Keratinocyte (primary cell): ENCODE measurements at regions not wholly inside any gene's neighbourhood (a gene's known extent, or its start where the extent isn't known, plus 50 kb on each side); places are given as distances from the start of the nearest gene placed in this dataset.

ENCODE experiments used
- DNase-seq: peaks from one replicate; pipeline ENCODE4 v3.0.0-alpha.2; 2011; ENCODE audit warnings: low read depth, missing footprints, low spot score
- FAIRE-seq: peaks from 2 replicates; lab custom pipeline; 2011; peaks lifted over from hg19 to GRCh38; lab: Jason Lieb, UNC
- H2AFZ ChIP-seq: 2 replicates; pipeline ENCODE4 v1.6.0; 2012; ENCODE audit warnings: low read length, control low read depth, inconsistent platforms; ENCODE audit not compliant: control insufficient read depth
- H3K27ac ChIP-seq: 2 replicates; pipeline ENCODE4 v1.5.1; 2011; ENCODE audit warnings: low read length; ENCODE audit not compliant: control insufficient read depth, insufficient read depth
- H3K27me3 ChIP-seq: 3 replicates; pipeline ENCODE4 v1.6.0; 2011; ENCODE audit warnings: low read length; ENCODE audit not compliant: control insufficient read depth, insufficient read depth; ENCODE audit errors: extremely low read depth
- H3K36me3 ChIP-seq, 2 experiments: 2 replicates in 1 of 2; 3 replicates in 1 of 2; pipeline ENCODE4 v1.5.1; 2011; ENCODE audit warnings: low read length in 2 of 2, mild to moderate bottlenecking in 1 of 2; ENCODE audit not compliant: control insufficient read depth in 2 of 2, insufficient read depth in 2 of 2; ENCODE audit errors: extremely low read depth in 1 of 2
- H3K4me1 ChIP-seq: 3 replicates; pipeline ENCODE4 v1.5.1; 2011; ENCODE audit warnings: low read length; ENCODE audit not compliant: control insufficient read depth, insufficient read depth; ENCODE audit errors: extremely low read depth
- H3K4me2 ChIP-seq: 3 replicates; pipeline ENCODE4 v1.6.0; 2011; ENCODE audit warnings: low read depth, low read length; ENCODE audit not compliant: control insufficient read depth, insufficient read depth; ENCODE audit errors: extremely low read depth
- H3K4me3 ChIP-seq, 3 experiments: fragments of 200-600 bp in 1 of 3; sonication (generic) in 1 of 3; 2 replicates in 2 of 3; 3 replicates in 1 of 3; pipeline ENCODE4 v1.5.1; 2011 to 2016; ENCODE audit warnings: low read length in 3 of 3, mild to moderate bottlenecking in 3 of 3, control low read depth in 2 of 3, inconsistent platforms in 1 of 3, low read depth in 1 of 3, mixed read lengths in 1 of 3, mixed run types in 1 of 3, moderate library complexity in 1 of 3; ENCODE audit not compliant: control insufficient read depth in 2 of 3, insufficient read depth in 2 of 3; ENCODE audit errors: extremely low read depth in 1 of 3
- H3K79me2 ChIP-seq: 2 replicates; pipeline ENCODE4 v1.6.0; 2012; ENCODE audit warnings: low read length; ENCODE audit not compliant: control insufficient read depth, insufficient read depth
- H3K9ac ChIP-seq: 3 replicates; pipeline ENCODE4 v1.6.0; 2011; ENCODE audit warnings: low read length; ENCODE audit not compliant: control insufficient read depth, insufficient read depth; ENCODE audit errors: extremely low read depth
- H3K9me1 ChIP-seq: 3 replicates; pipeline ENCODE4 v1.6.0; 2011; ENCODE audit warnings: low read length; ENCODE audit not compliant: control insufficient read depth, insufficient read depth; ENCODE audit errors: extremely low read depth
- H3K9me3 ChIP-seq: 2 replicates; pipeline ENCODE4 v1.5.1; 2012; ENCODE audit warnings: low read depth, low read length; ENCODE audit not compliant: control insufficient read depth
- H4K20me1 ChIP-seq: 3 replicates; pipeline ENCODE4 v1.6.0; 2011; ENCODE audit warnings: low read length; ENCODE audit not compliant: control insufficient read depth, insufficient read depth; ENCODE audit errors: extremely low read depth
- EZH2 ChIP-seq: IDR thresholded peaks from one replicate; pipeline ENCODE4 v1.6.1; 2012; ENCODE audit warnings: inconsistent platforms, mild to moderate bottlenecking, low read length, moderate library complexity
- dilution Hi-C: fragments of 300-500 bp; cut with MboI; formaldehyde crosslinking; loops from one replicate; pipeline ENCODE4 v1.7.0; 2020; ENCODE audit warnings: low sequenced_read_pairs; ENCODE audit not compliant: extremely low pct_ligation_motif_present
- TF ChIP-seq, protein P1 (sequence below), 3 experiments: IDR thresholded peaks in 1 of 3; conservative IDR thresholded peaks in 1 of 3; optimal IDR thresholded peaks in 1 of 3; 2 replicates in 2 of 3; 3 replicates in 1 of 3; pipeline versions ENCODE3 to v1.5.1; 2011; ENCODE audit warnings: low read length in 3 of 3, mild to moderate bottlenecking in 3 of 3, moderate library complexity in 2 of 3, control low read depth in 1 of 3, inconsistent platforms in 1 of 3; ENCODE audit not compliant: insufficient read depth in 2 of 3; ENCODE audit errors: extremely low read depth in 1 of 3

DNA sequence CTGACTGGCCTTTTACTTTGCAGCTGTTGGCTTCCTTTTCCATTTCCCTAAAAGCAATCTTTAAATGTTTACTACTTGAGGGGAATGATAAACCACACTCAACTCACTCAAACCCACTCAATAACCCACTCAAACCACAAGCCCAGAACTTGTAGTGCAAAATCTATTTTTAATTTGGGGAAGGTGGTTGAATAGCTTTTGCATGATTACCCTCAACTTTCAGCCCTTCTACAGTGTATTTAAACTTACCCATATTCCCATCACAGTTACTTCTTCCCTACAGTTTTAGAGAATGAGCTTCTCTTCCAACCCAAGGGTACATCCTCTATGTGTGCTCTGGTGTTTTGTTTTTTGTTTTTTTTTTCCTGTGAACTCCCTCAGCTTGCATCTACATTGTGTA, 636.1 kb downstream of the TDRD15 start:
- Histone ChIP-seq H3K4me3 (no peak overlapping the region), H3K4me1 (no peaks in the 10 kb centered on the region), H3K79me2 (no peaks in the 10 kb centered on the region), H3K9me1 (no peaks in the 10 kb centered on the region), H3K27me3 (no peaks in the 10 kb centered on the region), H4K20me1 (no peaks in the 10 kb centered on the region), H2AFZ (no peak overlapping the region), H3K4me2 (no peak overlapping the region), H3K27ac (no peak overlapping the region), H3K9ac (no peak overlapping the region), H3K9me3 (no peaks in the 10 kb centered on the region), H3K36me3 (no peaks in the 10 kb centered on the region)
- dilution Hi-C loops, result no loop called here
- no peak for DNase-seq
- TF ChIP-seq EZH2, result no peak
- TF ChIP-seq, protein P1, sequence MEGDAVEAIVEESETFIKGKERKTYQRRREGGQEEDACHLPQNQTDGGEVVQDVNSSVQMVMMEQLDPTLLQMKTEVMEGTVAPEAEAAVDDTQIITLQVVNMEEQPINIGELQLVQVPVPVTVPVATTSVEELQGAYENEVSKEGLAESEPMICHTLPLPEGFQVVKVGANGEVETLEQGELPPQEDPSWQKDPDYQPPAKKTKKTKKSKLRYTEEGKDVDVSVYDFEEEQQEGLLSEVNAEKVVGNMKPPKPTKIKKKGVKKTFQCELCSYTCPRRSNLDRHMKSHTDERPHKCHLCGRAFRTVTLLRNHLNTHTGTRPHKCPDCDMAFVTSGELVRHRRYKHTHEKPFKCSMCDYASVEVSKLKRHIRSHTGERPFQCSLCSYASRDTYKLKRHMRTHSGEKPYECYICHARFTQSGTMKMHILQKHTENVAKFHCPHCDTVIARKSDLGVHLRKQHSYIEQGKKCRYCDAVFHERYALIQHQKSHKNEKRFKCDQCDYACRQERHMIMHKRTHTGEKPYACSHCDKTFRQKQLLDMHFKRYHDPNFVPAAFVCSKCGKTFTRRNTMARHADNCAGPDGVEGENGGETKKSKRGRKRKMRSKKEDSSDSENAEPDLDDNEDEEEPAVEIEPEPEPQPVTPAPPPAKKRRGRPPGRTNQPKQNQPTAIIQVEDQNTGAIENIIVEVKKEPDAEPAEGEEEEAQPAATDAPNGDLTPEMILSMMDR (optimal IDR thresholded peaks at IDR 0.05 in 1 of 3, IDR thresholded peaks at IDR 0.05 in 1 of 3, conservative IDR thresholded peaks at IDR 0.05 in 1 of 3; ENCODE audit: extremely low read depth in 1 of 3, insufficient read depth in 2 of 3, low read length in 3 of 3), result no peak
- FAIRE-seq, result no peak

DNA sequence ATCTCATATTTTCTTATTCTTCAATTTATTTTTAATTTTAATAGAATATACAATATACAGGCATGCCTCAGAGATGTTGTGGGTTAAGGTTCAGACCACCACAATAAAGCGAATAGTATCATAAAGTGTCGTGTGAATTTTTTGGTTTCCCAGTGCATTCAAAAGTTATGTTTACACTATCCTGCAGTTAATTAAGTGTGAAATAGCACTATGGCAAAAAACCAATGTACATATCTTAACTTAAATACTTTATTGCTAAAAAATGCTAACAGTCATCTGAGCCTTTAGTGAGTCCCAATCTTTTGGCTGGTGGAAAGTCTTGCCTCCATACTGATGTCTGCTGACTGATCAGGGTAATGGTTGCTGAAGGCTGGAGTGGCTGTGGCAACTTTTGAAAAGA, 637.6 kb downstream of the TDRD15 start:
- H3K9me1 ChIP-seq, result no peaks in the 10 kb centered on the region
- no peaks in the 10 kb centered on the region for H3K79me2 ChIP-seq
- H3K27ac ChIP-seq, result no peak overlapping the region
- no peak overlapping the region for H3K9ac ChIP-seq
- no peaks in the 10 kb centered on the region for H3K9me3 ChIP-seq
- DNase-seq (no peak), FAIRE-seq (no peak)
- dilution Hi-C loops, result no loop called here
- H3K4me1 ChIP-seq, result no peaks in the 10 kb centered on the region
- H3K4me3 ChIP-seq, result no peak overlapping the region
- no peak for TF ChIP-seq EZH2
- TF ChIP-seq, protein P1 (optimal IDR thresholded peaks at IDR 0.05 in 1 of 3, IDR thresholded peaks at IDR 0.05 in 1 of 3, conservative IDR thresholded peaks at IDR 0.05 in 1 of 3; ENCODE audit: extremely low read depth in 1 of 3, insufficient read depth in 2 of 3, low read length in 3 of 3), result no peak
- H3K27me3 ChIP-seq, result no peaks in the 10 kb centered on the region
- H3K36me3 ChIP-seq, result no peaks in the 10 kb centered on the region
- no peak overlapping the region for H3K4me2 ChIP-seq
- H4K20me1 ChIP-seq, result no peaks in the 10 kb centered on the region
- no peak overlapping the region for H2AFZ ChIP-seq
